ENCODE measurements at regions not wholly inside any gene's neighbourhood (a gene's known extent, or its start where the extent isn't known, plus 50 kb on each side); places are given as distances from the start of the nearest gene placed in this dataset.

DNA sequence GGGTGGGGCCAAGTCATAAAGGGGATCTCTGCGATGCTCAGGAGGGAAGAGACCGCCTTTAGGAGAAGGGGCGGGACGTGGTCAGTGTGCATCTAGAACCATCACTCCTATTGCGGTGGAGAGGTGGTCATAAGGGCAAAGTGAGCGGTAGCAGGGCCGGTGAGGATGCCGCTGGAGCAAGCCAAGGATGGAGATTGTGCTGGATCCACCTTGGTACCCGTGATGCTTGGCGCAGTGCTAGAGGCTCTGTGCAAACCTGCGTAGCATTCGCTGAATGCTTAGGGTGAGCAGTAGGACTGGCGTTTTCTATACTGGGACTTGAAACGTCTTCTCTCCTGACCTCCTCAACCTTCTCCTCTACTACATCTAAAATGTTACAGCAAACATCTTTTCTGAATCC, 294.2 kb downstream of the FGF9 start:
- no peak for TF ChIP-seq EZH2phosphoT487 (IDR thresholded peaks at IDR 0.05; ENCODE audit: unreplicated experiment)
- TF ChIP-seq, protein P1, sequence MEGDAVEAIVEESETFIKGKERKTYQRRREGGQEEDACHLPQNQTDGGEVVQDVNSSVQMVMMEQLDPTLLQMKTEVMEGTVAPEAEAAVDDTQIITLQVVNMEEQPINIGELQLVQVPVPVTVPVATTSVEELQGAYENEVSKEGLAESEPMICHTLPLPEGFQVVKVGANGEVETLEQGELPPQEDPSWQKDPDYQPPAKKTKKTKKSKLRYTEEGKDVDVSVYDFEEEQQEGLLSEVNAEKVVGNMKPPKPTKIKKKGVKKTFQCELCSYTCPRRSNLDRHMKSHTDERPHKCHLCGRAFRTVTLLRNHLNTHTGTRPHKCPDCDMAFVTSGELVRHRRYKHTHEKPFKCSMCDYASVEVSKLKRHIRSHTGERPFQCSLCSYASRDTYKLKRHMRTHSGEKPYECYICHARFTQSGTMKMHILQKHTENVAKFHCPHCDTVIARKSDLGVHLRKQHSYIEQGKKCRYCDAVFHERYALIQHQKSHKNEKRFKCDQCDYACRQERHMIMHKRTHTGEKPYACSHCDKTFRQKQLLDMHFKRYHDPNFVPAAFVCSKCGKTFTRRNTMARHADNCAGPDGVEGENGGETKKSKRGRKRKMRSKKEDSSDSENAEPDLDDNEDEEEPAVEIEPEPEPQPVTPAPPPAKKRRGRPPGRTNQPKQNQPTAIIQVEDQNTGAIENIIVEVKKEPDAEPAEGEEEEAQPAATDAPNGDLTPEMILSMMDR (conservative IDR thresholded peaks at IDR 0.05; ENCODE audit: low read depth in 2 of 2), result no peak

Measured in GM23338 (cell line).